ENCODE measurements at regions not wholly inside any gene's neighbourhood (a gene's known extent, or its start where the extent isn't known, plus 50 kb on each side); places are given as distances from the start of the nearest gene placed in this dataset.

DNA sequence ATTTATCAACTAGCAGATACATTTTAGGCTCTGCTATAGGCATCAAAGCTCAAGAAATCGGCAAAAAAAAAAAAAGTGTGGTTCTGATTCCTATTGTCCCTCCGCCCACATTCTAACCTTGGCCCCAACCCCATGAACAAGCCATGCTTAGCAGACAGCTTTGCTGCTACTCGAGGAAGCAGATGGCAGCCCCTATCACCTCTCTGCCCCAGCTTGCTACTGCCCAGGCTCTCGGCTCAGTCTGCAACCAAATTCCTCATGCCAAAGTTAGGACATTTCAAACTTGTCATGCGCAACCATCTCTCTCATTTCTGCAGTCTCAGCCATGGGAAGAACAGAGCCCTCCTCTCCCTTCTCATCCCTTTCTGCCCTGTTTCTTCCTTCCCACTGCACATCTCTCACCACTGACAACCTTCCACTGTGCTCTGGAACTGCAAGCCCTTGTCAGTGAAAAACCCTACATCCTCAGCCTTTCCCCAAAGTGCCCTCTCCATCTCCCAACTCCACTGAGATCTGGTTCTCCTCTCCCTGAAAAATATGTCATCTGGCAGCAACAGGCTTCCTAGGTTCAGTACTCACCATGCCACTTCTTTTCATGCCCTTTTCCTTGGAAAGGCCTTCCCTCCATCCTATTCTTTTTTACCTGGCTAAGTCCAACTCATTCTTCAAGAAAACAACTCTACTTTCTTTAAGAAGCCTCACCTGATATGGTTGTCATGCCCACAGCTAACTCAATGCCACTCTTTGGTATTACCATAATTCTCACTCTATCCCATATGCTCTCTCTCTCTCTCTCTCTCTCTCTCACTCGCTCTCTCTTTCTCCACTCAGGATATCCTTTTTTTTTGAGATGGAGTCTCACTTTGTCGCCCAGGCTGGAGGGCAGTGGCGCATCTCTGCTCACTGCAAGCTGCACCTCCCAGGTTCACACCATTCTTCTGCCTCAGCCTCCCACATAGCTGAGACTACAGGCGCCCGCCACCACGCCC lies 60.1 kb upstream of the FHIP2A start:
- no peaks in the 10 kb centered on the region for H4K20me1 ChIP-seq (ENCODE audit: control insufficient read depth, insufficient read depth, low read length, poor library complexity, severe bottlenecking)
- H3K27me3 Mint-ChIP-seq, result peaks cover 40% of the 10 kb centered on the region

More for the DNA sequence above, 60.1 kb upstream of the FHIP2A start:
- H3K79me2 ChIP-seq (ENCODE audit: control insufficient read depth, insufficient read depth, low read length), result no peaks in the 10 kb centered on the region
- peaks cover 0 to 14% (median 13%) of the 10 kb centered on the region in 4 experiments for H3K27me3 ChIP-seq (replicated peaks in 1 of 4; ENCODE audit: control extremely low read depth in 1 of 4, control insufficient read depth in 3 of 4, insufficient read depth in 4 of 4, low read length in 3 of 4)
- no peak overlapping the region for H3K4me2 ChIP-seq (replicated peaks; ENCODE audit: low read depth, low read length, poor library complexity, severe bottlenecking)
- intact Hi-C loops (cut with micrococcal nuclease), result no loop called here
- DNase-seq, result no peak
- H3K4me3 Mint-ChIP-seq, result no peak overlapping the region
- CTCF ChIA-PET, result interaction anchor here (0.7 to 1.3 kb wide), 2 partner anchors 25 to 212 kb away, joined by 3 to 4 read pairs; no protein-coding TSS in a partner anchor
- H2AFZ ChIP-seq (ENCODE audit: insufficient read depth, low read depth, low read length, poor library complexity, severe bottlenecking), result no peak overlapping the region
- TF ChIP-seq EZH2 (IDR thresholded peaks at IDR 0.05; ENCODE audit: borderline replicate concordance, insufficient read depth, low read depth, low read length, poor library complexity, severe bottlenecking), result no peak
- no peak for TF ChIP-seq CTCF (IDR thresholded peaks at IDR 0.05)
- no peak overlapping the region for H3K27ac ChIP-seq (ENCODE audit: low read length in 2 of 2)
- POLR2A ChIA-PET, result no interaction called here
- no peaks in the 10 kb centered on the region for H3K36me3 ChIP-seq (replicated peaks in 1 of 2; ENCODE audit: control extremely low read depth in 1 of 2, control insufficient read depth in 1 of 2, extremely low read depth in 1 of 2, insufficient read depth in 2 of 2, low read length in 1 of 2)
- no peak overlapping the region for H3K4me3 ChIP-seq (ENCODE audit: control extremely low read depth in 1 of 5, extremely low read depth in 1 of 5, insufficient read depth in 1 of 5, low read depth in 2 of 5, low read length in 4 of 5)
- peaks cover 0 to 5% of the 10 kb centered on the region in 2 donors for H3K4me1 ChIP-seq (ENCODE audit: control insufficient read depth in 2 of 2, insufficient read depth in 2 of 2, low read length in 2 of 2)
- H3K9me3 ChIP-seq (ENCODE audit: control extremely low read depth in 1 of 3, control insufficient read depth in 2 of 3, insufficient read depth in 1 of 3, low read length in 2 of 3), result no peaks in the 10 kb centered on the region
- no peaks in the 10 kb centered on the region for H3K4me1 Mint-ChIP-seq
- no peaks in the 10 kb centered on the region for H3K9me3 Mint-ChIP-seq (ENCODE audit: insufficient read depth)
- H3K9ac ChIP-seq (ENCODE audit: low read length), result no peak overlapping the region
- WGBS (ENCODE audit: insufficient coverage), result 78% methylated on average over 5 of the region's 11 CpGs
- H3K27ac Mint-ChIP-seq, result no peak overlapping the region
- ATAC-seq (ENCODE audit: low read depth), result no peak
